WERI-Rb-1 (cell line): ENCODE measurements at regions not wholly inside any gene's neighbourhood (a gene's known extent, or its start where the extent isn't known, plus 50 kb on each side); places are given as distances from the start of the nearest gene placed in this dataset.

Experiments
- DNase-seq: peaks from one replicate; pipeline ENCODE4 v3.0.0-alpha.2; 2020
- H3K27ac ChIP-seq: fragments of 250-450 bp; sonication (Bioruptor Pico); 2 replicates; pipeline ENCODE4 v1.5.1; 2020; ENCODE audit warnings: mild to moderate bottlenecking, moderate library complexity
- H3K27me3 ChIP-seq: fragments of 250-450 bp; sonication (Bioruptor Pico); 2 replicates; pipeline ENCODE4 v1.5.1; 2021; ENCODE audit warnings: mild to moderate bottlenecking, low read depth, moderate library complexity; ENCODE audit not compliant: insufficient read depth, severe bottlenecking
- H3K36me3 ChIP-seq: fragments of 250-450 bp; sonication (Bioruptor Pico); 2 replicates; pipeline ENCODE4 v1.5.1; 2020; ENCODE audit warnings: mild to moderate bottlenecking, moderate library complexity
- H3K4me3 ChIP-seq: 2 replicates; pipeline ENCODE4 v1.5.1; 2011; ENCODE audit warnings: low read depth, mild to moderate bottlenecking, control low read depth, low read length
- H3K9me3 ChIP-seq: fragments of 250-450 bp; sonication (Bioruptor Pico); 2 replicates; pipeline ENCODE4 v1.5.1; 2021; ENCODE audit warnings: mild to moderate bottlenecking, moderate library complexity; ENCODE audit not compliant: severe bottlenecking
- TF ChIP-seq, protein P1 (sequence below): IDR thresholded peaks from 2 replicates; pipeline ENCODE4 v1.5.1; 2011; ENCODE audit warnings: low read depth, mild to moderate bottlenecking, control low read depth, inconsistent platforms, low read length

DNA sequence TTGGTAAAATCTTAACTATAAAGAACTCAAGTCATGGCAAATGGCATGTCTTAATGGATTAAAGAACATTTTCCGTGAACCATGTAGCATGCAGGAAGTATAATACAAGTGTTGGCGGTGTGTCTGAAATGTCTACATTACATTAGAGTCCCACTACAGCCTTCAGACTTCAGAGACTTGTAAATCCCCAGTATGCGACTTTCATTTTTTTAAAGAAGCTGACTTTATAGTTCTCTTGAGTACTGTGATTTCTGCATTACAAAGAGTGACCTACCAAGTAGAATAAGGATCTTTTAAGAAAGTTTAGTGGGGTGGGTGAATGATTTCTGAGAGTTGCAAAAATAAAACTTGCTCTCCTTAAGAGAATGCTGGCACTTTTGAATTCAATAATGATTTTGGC, 140.7 kb upstream of the FN1 start:
- H3K9me3 ChIP-seq, result no peaks in the 10 kb centered on the region
- no peaks in the 10 kb centered on the region for H3K36me3 ChIP-seq
- H3K27ac ChIP-seq, result no peak overlapping the region
- no peak for DNase-seq
- H3K27me3 ChIP-seq, result no peaks in the 10 kb centered on the region
- TF ChIP-seq, protein P1, sequence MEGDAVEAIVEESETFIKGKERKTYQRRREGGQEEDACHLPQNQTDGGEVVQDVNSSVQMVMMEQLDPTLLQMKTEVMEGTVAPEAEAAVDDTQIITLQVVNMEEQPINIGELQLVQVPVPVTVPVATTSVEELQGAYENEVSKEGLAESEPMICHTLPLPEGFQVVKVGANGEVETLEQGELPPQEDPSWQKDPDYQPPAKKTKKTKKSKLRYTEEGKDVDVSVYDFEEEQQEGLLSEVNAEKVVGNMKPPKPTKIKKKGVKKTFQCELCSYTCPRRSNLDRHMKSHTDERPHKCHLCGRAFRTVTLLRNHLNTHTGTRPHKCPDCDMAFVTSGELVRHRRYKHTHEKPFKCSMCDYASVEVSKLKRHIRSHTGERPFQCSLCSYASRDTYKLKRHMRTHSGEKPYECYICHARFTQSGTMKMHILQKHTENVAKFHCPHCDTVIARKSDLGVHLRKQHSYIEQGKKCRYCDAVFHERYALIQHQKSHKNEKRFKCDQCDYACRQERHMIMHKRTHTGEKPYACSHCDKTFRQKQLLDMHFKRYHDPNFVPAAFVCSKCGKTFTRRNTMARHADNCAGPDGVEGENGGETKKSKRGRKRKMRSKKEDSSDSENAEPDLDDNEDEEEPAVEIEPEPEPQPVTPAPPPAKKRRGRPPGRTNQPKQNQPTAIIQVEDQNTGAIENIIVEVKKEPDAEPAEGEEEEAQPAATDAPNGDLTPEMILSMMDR, result no peak
- H3K4me3 ChIP-seq, result no peak overlapping the region

DNA sequence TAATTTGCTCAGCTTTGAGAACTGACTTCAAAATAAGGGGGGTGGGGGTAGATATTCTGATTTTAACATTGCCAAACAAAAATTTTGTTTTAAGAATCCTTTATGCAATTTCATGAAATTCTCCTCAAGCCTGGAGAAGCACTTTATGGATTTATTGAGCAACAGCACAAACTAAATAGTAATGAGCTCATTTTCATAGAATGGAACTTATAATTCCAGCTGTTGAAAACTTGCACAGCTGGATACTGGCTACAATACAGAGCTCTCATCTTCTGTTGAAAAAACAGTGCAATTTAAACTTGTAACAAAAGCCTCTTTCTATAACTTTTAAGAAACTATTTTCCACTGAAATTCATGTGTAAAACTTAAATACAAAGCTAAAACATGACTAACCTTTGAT, 137.6 kb upstream of the FN1 start:
- Histone ChIP-seq H3K9me3 (no peaks in the 10 kb centered on the region), H3K27me3 (no peaks in the 10 kb centered on the region), H3K27ac (no peak overlapping the region), H3K4me3 (no peak overlapping the region), H3K36me3 (no peaks in the 10 kb centered on the region)
- TF ChIP-seq, protein P1, result no peak
- no peak for DNase-seq

DNA sequence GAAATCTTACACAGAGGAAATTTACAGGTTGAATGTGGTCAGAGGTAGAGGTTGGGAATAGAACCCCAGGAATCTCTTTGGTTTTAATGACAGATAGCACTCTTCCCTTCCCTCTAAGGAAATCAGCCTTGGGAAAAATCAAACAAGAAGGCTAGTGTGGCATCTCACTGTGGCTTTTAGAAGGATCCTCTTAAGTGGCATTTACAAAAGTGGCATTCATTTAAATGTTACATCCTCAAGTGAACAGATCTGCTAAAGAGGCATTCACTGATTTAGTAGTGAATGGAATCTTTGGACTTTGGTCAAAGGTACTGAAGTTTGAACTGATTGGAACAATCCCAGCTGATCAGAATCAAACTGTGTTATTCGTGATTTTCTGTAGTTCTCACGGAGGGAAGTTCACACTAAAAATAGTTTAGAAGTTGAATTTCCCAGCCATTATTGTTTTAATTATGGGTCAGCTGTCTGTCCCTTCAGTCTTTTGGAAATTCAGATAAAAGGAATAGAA, 136.5 kb upstream of the FN1 start:
- TF ChIP-seq, protein P1, result no peak
- no peaks in the 10 kb centered on the region for H3K36me3 ChIP-seq
- no peaks in the 10 kb centered on the region for H3K27me3 ChIP-seq
- no peak overlapping the region for H3K27ac ChIP-seq
- no peak for DNase-seq
- no peaks in the 10 kb centered on the region for H3K9me3 ChIP-seq
- no peak overlapping the region for H3K4me3 ChIP-seq

DNA sequence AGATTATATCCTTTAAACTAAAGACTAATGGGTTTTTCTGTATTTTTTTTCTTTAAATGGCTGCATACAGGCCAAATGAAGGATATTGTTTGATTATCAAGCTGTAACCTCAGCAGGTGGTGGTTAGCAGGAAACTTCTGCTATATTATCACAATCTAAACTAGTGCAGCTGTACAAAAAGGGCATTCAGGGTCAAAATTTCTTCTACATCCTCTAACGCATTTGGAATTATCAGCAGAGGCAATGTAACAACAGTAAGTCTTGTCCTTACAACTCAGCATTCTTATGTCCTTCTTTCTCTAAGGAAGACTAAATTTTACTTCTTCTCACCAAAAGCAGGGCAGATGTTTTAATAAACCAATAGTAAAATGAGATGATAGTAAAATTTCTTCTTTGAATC, 135.8 kb upstream of the FN1 start:
- TF ChIP-seq, protein P1, result no peak
- Histone ChIP-seq H3K9me3 (no peaks in the 10 kb centered on the region), H3K27me3 (no peaks in the 10 kb centered on the region), H3K4me3 (no peak overlapping the region), H3K36me3 (no peaks in the 10 kb centered on the region), H3K27ac (no peak overlapping the region)
- DNase-seq, result no peak

DNA sequence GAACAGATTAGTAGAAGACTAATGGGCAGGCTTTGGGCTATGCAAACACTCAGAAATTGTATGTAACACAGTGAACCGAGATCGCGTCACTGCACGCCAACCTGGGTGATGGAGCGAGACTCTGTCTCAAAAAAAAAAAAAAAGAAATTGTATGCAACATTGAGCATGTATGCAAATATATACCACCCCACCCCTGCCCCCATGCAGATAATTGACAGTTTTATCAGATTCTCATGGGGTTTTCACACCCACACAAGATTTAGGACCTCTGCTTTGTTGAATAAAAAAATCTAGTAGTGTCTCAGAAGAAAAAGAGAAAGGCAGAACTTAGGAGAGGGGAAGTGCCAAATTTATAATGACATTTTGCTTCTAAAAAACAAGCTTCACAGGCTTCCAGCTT, 131.6 kb upstream of the FN1 start:
- Histone ChIP-seq H3K9me3 (no peaks in the 10 kb centered on the region), H3K27ac (no peak overlapping the region), H3K4me3 (no peak overlapping the region), H3K27me3 (no peaks in the 10 kb centered on the region), H3K36me3 (no peaks in the 10 kb centered on the region)
- no peak for DNase-seq
- TF ChIP-seq, protein P1, result no peak

DNA sequence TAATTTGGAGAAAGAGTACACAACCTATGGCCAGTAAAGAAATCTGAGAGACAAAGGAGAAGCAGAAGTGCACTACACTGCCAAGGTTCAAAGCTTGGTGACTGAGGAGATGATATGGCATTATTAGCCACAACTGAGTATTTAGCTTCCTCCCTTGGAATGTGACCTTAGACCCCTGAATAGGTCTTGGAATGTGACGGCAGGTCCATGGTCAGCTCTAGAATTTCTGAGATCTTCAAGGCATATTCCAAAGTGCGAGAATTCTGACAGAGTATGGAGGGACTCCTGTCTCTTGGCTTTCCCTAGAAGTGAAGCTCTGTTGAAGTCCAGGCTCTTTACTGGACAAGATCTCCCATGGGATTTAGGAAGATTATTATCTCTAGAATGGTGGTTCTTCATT, 130.0 kb upstream of the FN1 start:
- Histone ChIP-seq H3K27me3 (no peaks in the 10 kb centered on the region), H3K36me3 (no peaks in the 10 kb centered on the region), H3K27ac (no peak overlapping the region), H3K9me3 (no peaks in the 10 kb centered on the region), H3K4me3 (no peak overlapping the region)
- DNase-seq, result no peak
- TF ChIP-seq, protein P1, result no peak
